DMS 273 (cell line): ENCODE measurements at regions not wholly inside any gene's neighbourhood (a gene's known extent, or its start where the extent isn't known, plus 50 kb on each side); places are given as distances from the start of the nearest gene placed in this dataset.

Experiments
- DNase-seq: peaks from one replicate; lab custom pipeline; 2025; ENCODE audit not compliant: unreplicated experiment; lab: John Stamatoyannopoulos, UW

DNA sequence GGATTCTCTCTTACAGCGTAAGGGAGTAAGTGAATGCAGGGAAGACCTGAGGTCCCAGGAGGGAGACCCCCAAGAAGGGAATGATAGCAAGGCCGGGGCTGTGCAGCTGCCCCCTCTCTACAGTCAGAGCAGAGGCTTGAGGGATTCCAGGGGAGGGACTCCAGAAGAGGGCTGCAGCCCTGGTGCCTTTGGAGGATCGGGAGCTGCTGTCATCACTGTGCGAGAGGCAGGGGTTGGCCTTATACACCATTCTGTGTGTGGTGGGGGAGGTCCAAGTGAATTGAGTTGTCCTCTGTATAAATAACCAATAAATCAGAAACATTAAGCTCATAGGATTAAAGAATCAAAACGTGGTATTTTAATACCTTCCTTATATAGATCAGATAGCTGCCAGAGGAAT is 114.9 kb downstream of the GLI2 start:
- DNase-seq, result no peak

GRCh38 chr2:120851116-120851773 is 115.6 kb downstream of the GLI2 start:
- DNase-seq, result no peak

DNA sequence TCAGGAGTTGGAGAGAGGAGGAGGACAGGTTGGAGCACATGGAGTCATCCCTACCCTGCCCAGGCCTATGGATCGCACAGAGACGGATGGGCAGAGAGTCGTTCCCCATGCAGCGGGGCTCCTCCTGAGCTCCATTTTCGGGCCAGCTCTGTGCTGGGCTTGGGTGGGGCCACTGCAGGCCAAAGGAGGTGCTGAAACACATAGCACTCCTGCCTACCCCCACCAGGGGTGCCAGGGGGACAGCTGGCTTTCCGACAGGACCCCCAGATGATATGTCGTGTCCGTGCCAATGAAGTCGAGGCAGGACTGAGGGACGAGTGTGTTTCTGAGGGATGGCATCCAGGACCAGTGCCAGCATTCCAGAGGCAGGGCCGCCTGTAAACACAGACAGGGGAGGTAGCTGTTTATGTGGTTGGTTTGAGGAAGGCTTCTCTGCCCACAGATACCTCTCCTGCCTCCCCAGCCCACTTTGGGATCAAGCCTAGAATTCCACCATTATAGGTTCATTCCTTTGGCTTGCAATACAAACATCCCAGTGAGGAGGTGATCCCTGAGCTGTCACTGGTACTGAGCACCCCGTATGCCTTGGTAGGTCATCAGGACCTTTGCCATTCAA is 116.6 kb downstream of the GLI2 start:
- DNase-seq, result no peak

GRCh38 chr2:120853306-120854013 is 117.8 kb downstream of the GLI2 start:
- no peak for DNase-seq

GRCh38 chr2:120854014-120854620 is 118.4 kb downstream of the GLI2 start:
- DNase-seq, result no peak

GRCh38 chr2:120854766-120855530 is 119.3 kb downstream of the GLI2 start:
- DNase-seq, result no peak

- DNase-seq, result no peak
These were observed 120.3 kb downstream of the GLI2 start for GRCh38 chr2:120855855-120856405.

DNA sequence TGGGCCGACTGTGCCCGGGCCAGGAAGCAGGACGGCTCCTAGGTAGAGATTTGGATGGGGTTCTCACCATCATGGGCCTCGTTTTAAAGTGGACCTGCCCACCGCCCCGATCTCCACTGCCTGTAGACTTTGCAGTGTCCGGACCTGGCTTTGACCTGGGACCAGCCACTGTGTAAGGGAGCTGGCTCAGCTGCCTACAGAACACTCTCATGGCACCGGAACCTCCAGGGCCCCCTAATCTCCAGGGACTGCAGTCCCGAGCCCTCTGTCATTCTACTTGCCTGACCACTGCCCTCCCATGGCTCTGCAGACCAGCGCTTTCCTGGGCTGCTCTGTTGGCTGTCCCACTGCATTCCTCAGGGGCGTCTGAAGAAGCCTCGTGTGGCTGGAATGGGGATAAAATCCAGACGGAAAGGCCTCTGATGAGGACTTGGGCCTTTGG is 120.8 kb downstream of the GLI2 start:
- DNase-seq, result peak; percentile 27

DNA sequence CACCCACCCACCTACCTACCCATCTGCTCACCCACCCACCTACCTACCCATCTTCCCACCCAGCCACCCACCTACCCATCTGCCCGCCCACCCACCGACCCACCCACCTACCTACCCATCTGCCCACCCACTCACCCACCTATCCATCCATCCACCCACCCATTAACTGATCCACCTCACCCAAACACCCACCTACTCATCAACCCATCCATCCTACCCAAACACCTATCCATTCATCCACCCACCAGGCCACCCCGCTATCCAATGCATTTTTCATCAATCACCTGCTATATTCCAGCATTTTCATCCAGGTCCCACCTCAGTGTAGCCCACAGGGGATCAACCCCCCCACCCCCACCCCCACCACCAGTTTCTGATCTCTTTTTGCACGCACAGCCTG is 121.8 kb downstream of the GLI2 start:
- DNase-seq, result no peak

DNA sequence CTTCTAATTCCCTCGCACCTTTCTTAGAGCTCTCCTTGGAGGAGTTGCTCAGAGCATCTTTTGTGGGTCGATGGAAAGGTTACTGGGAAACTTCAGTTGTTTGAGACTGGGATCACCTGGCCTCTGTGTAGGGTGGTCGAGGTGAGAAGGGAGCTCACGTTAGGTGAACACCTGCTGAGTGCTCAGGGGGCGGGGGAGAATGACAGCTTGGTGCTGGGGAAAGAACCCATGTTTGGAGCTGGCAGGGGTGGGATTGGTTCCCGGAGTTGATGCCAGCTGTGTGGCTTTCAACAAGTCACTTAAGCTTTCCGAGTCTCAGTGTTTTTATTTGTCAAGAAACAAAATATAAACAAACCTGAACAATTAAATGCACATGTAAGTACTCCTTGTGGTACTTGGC is 122.3 kb downstream of the GLI2 start:
- no peak for DNase-seq

- no peak for DNase-seq
These were observed 122.9 kb downstream of the GLI2 start for GRCh38 chr2:120858361-120859106.

DNA sequence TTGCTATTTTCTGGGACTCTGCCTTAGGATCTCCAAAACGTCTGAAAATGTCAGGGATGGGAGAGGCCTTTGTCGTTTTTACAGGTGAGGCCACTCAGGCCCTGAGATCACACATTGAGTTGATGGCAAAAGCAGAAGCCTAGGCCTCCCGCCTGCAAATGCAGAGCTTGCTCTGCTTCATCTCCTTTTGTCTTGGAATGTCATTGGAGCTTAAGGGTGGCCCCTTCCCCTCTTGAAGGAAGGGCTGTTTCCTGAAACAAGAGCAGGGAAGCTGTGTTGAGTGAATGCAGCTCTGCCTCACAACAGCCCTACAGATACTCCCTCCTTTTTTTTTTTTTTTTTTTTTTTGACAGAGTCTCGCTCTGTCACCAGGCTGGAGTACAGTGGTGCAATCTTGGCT is 123.5 kb downstream of the GLI2 start:
- DNase-seq, result no peak

GRCh38 chr2:120859814-120860578 is 124.3 kb downstream of the GLI2 start:
- DNase-seq, result no peak

DNA sequence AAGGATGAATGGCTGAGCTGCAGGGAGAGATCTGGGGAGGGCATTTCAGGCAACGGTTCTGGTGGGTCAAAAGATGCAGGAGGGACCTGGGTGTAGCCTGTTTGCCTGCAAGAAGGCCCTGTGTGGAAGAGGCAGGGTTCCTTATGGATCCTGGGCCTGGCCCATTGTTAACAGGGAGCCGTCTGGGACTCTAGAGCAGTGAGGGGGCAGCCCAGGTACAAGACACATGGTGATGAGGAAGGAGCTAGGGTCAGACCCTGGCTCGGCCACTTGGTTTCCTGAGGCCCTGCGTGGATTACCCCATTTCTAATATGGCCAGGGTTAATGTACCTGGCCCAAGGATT is 124.9 kb downstream of the GLI2 start:
- no peak for DNase-seq

- no peak for DNase-seq
These were observed 125.5 kb downstream of the GLI2 start for GRCh38 chr2:120861191-120861575.

DNA sequence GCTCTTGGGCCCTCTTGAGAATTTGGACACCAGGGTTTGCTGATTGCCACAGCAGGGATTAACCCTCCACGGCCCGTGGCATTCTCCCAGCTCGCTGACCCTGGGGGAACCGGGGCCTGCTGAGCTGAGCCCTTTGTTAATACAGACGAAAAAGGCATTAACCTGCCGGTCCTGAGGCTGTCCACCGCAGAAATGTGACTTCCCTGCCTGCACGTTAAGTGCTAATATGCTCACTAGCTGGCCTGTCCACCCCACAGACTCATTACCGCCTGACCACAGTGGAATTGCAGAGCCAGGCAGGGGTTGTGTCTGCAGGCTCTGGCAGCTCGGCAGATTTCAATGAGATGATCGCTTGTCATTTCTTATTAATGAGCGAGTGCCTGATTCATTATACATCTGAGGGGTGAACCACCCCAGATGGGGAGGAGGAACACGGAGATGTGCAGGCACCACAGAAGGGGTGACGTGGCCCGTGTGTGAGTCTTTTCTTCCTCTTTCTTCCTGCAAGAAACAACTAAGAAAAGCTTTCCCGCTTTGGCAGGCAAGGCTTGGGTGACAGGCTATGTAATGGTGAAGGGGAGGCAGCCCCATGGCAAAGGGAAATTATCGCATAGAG is 126.0 kb downstream of the GLI2 start:
- DNase-seq, result no peak

DNA sequence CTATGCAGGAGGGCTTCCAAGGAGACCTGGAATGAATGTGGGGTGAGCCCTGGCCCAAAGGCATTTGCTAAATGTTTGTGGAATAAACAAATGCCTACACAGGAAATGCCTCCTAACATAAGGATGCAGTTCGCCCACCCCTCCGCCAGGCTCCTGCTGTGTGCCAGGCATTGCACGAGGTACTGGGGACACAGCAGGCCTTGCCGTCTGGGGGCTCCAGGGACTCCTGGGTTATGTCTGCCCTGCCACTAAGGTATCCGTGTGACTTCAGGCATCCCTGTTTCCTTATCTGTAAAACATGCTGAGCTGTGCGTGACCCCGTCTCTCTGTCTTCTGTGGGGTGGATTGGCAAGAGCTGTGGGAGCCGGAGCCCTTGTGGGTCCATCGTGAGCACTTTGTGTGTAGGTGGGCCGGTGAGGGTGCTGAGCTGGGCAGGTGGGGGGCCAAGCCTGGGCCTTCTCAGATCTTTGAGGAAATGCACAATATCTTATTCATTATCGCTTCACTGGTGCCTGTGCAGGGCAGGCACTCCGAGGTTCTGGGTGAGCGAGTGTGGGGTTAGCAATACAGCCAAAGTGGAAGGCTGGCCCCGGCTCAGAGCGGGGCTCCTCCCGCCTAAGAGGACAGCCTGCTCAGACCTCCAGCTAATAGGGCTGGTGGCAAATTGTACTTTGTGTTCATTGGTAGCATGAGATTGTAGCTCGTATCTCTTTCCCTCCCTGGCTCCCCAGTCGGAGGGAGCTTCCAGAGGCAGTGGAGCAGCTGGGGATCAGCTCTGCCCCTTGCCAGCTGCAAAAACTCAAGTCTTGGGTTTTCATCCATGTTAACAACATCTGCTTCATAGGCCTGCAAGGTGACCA is 126.8 kb downstream of the GLI2 start:
- no peak for DNase-seq

DNA sequence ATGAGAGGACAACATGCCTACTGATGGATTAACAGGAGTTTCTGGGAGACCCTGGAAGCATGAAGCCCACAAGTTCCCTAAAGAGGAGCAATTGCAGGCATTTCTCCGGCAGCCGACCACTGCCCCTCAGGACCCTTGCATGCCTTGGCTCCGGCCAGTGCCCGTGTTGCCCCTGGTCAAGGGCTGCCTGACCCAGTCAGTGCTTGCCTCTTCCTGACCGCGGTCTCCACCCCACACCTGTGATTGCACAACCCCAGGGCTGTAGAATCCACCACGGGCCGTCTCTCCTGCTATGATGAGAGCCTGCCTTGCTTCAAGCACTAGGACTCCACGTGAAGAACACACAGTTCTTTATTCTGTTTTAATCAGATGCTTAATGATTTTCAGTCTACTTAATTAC is 127.5 kb downstream of the GLI2 start:
- no peak for DNase-seq
